NCI-H82 (cell line): ENCODE measurements at regions not wholly inside any gene's neighbourhood (a gene's known extent, or its start where the extent isn't known, plus 50 kb on each side); places are given as distances from the start of the nearest gene placed in this dataset.

Source experiments
- DNase-seq: peaks from one replicate; lab custom pipeline; 2025; lab: John Stamatoyannopoulos, UW

DNA sequence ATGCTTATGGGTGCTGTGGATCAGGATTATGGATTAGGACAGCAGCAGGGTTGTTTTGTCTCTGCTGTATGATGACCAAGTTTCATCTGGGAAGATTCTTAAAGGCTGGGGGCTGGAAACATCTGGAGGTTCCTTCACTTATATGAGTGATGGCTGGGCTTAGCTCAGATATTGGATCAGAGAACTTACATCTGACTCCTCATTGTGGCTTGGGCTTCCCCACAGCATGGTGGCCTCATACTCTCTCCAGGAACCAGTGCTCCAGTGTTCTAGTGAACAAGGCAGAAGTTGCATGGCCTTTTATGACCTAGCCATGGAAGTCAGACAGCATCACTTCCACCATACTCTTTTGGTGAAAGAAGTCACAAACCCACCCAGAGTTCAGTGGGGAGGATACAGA, 336.1 kb upstream of the TBX3 start:
- DNase-seq, result peak; percentile 18

DNA sequence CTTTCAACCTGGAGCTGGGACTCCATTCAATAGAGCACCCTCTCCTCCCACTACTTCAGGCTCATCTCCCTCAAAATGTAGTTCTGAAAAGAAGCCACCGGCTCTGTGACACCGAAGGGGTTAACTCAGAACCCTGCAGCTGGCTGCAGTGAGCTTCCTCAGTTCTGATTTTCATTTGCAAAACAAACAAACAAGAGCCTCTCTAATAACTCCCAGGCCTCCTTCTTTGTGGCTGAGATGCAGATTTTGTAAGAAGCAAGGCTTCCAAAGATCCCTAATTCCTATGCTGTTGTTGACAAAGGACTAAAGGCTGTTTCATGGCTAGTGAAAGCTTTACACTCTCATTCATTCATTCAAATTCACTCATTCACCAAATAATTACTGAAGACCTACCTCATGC, 333.4 kb upstream of the TBX3 start:
- DNase-seq, result no peak

DNA sequence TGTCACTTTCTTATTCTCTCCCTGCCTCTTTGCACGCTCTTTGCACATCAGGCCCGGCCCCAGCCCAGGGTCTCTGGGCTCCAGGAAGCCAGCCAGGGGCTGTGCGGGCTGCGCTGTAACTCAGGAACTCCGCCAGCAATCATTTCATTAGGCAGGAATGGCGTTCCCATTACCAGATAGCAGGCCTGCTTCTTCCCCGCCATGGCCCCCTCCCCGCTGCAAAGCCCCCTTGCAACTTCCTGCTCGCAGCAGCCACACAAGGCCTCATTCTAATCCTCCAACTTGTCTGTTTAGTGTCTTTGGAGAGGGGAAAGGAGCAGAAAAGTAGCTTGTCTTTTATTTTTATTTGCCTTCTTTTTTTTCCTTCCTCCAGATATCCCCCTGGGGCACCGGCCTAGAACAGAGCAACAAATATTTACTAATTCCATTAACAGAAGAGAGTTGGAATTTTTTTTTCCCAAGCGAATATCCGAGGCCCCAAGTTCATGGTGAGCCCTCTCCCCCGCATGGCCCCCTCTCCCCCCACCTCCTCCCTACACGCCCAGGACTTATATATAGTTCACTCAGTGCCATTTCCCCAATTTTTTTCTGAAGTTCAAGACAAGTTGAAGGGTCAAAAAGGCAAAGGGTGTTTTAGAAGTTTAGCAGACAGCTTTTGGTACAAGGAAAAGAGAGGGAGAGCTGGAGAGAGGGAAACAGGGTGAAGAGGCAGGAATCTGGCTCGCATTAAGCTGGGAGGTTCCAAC, 329.4 kb upstream of the TBX3 start:
- DNase-seq, result no peak

DNA sequence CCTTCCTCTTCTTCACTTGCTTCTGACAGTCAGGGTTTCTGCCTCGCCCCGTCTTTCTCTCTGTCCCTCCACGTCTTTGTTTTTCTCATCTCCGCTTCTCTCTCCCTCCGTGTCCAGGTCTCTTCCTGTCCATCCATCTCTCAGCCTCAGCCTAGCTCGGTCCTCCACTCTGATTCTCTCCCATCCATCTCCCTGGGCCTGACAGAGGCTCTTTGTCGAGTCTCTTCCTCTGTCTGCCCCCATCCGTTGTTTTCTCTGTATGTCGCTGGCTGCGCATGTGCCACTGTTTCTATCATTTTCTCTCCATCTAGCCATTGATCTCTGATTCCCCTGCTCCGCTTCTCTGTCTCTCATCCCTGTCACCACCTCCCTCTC, 328.9 kb upstream of the TBX3 start:
- DNase-seq, result no peak

DNA sequence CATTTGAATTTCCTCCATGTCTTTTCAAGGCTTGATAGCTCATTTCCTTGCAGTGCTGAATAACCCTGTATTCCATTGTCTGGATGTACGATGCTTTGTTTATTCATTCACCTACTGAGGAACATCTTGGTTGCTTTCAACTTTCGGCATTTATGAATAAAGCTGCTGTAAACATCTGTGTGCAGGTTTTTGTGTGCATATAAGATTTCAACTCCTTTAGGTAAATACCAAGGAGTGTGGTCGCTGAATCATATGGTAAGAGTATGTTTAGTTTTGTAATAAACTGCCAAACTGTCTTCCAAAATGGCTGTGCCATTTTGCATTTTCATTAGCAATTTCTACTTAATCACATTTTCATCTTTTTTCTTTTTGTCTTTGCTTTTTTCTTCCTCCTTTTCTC, 327.7 kb upstream of the TBX3 start:
- no peak for DNase-seq

- DNase-seq, result no peak
Observed at GRCh38 chr12:115010324-115010995, 326.5 kb upstream of the TBX3 start.

- no peak for DNase-seq
Observed at GRCh38 chr12:115008929-115009328, 325.0 kb upstream of the TBX3 start.

DNA sequence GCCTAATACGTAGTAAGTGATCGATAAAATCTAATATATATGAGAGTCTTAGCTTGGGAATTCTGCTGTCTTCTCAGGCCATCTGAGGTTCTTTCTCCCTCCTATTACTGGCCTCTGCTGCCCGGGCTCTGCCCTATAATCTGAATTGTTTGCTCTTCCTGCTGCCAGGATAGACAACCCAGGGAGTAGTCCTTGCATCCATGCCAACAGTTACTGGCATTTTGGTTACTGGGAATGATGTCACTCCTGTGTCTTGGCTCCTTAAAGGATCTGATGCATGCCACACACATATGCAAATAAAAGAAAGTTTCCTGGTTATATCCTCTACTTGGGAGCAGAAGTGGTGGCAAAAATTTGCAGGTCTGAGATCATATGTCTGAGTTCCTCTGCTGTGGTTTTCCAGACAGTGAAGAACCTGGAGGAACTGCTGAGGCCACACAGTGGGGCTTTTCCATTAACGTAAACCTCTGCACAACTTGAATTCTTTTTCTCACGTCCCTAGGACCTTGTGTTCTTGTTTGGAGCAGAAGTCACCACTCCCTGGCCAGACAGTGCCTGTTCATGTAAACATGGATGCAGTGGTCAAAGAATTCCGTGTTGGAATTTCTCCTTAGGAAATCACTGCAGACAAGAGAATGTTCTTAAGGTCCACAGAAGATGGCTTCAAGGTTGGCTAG, 320.6 kb upstream of the TBX3 start:
- no peak for DNase-seq

GRCh38 chr12:115002434-115002833, 318.5 kb upstream of the TBX3 start:
- DNase-seq, result no peak

GRCh38 chr12:115001571-115002180, 317.7 kb upstream of the TBX3 start:
- DNase-seq, result no peak

- no peak for DNase-seq
Observed at GRCh38 chr12:115000038-115000437, 316.1 kb upstream of the TBX3 start.

DNA sequence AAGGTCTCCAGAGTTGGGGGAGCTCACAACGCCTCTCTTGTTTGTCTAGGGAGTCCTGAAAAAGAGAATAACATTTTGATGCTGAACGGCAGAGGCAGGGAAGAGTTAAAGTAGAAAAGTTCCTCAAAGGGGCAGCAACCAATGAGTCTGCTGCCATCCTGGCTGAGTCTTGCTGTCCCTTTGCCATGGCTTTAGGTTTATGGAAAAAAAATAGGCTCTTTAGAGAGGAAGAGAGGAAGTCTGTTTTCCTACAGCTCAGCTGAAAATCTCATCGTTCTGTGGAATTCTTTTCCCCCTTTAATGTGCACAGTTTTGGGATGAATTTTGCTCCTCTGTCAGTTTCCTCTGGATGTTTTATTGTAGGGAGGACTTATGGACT, 314.8 kb upstream of the TBX3 start:
- no peak for DNase-seq

DNA sequence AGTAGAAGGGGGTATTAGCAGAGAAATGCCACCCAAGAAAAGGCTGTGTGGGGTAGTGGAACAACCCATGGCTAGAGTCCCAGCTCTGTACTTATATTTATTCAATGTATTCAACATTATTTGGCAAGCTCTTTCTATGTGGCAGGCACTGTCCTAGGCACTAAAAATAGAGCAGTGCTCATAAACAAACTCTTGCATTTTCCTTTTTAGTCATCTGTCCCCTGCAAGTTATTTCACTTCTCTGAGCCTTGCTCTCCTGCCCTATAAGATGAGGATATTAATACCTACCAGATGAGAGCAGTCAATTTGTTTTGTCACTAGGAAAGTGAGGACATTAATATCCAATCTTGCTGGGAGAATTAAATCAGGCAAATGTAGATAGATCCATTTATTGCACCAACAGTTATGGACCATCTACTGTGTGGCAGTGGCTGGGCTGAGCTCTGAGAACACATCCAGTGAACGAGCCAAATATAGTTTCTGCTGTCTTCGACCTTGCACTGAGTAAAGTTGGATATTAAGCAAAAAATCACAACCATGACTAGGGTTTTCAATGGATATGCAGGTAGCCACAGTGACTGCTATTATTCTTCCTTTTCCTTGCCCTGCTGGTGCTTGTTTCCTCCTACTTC, 314.3 kb upstream of the TBX3 start:
- no peak for DNase-seq

DNA sequence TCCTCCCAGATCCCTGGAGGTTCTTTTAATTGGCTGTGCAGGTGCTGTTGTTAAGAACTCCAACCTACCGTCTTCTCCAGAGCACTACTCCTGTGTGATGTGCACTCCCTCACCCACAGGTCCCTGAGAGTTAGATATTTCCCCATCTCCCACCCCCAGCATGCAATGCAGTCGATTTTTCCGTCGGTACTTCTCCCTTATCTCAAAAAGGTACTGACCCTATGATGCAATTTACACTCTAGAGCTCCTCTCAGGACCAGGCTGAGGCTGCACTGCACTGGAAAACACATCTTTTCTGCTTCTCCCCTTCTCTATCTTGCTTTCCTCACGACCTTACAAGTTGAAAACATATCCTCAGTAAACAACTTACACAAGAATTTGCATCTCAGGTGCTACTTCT, 312.4 kb upstream of the TBX3 start:
- DNase-seq, result no peak

DNA sequence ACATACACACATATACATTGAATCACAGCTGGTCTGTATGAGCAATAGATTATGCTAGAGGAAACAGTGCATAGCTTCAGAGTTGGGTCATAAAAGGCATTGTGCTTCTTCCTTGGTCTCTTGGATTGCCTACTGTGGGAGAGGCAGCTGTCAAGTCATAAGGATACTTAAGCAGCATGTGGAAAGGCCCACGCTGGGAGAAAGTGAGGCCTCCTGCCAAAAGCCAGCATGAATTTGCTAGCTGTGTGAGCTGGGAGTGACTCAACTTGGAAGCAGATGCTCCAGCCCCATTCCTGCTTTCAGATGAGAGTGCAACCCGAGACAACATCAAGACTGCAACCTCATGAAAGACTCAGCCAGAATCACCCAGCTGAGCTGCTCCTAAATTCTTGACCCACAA, 311.9 kb upstream of the TBX3 start:
- no peak for DNase-seq

- peak; percentile 59 for DNase-seq
Observed at GRCh38 chr12:114993165-114993564, 309.2 kb upstream of the TBX3 start.

DNA sequence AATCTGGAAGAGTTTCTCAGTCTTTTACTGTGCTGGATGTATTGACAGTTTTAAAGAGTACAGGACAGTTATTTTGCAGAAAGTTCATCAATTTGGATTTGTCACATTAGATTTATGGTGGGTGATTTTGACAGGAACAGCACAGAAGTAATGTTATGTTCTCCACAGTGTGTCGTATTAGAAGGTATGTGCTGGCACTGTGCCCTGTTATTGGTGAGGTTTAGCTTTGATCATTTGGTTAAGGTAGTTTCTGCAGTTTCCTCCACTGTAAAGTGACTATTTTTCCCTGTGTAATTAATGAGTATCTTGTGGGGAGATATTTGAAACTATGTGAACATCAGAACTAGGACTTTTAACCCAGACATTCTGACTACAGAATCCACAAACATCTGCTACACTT, 308.5 kb upstream of the TBX3 start:
- DNase-seq, result no peak

- no peak for DNase-seq
Observed at GRCh38 chr12:114990381-114990780, 306.4 kb upstream of the TBX3 start.

DNA sequence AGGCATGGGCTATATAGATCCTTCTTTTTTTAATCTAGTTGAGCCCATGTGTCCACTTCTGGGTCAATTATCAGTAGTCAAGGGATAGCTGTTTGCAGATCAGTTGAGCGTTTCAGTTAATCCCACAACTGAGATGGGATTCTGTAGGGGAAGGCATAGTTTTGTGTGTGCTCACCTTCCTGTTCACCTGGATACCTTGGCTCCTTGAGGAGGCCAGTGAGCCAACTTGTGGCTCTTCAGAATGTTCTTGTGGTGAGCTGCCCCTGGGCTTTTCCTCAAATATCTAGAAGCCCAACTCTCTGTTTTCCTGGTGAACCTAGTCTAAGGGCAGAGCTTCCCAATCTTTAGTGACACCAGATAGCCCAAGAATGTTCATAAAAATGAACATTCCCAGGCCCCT, 302.9 kb upstream of the TBX3 start:
- no peak for DNase-seq

DNA sequence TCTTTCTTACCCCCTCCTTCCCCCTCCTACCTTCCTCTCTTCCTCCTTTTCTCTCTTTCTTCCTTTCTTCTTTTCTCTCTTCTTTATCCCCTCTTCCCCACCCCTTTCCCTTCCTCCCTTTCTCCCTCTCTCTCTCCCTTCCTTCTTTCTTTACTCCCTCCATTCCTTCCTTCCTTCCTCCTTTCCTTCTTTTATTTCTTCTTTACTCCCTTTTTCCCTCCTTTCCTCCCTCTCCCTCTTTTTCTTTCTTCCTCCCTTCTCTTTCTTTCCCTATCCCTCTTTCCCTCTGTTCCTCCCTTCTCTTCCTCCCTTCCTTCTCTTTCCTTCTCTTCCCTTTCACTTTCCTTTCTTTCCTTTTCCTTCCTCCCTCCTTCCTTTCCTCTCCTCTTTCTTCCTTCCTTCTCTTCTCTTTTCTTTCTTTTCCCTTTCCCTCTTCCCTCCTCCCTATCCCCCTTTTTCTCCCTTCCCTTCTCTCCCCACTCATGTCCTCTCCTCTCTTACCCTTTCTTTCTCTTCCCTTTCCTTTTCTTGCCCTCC, 302.3 kb upstream of the TBX3 start:
- DNase-seq, result no peak

DNA sequence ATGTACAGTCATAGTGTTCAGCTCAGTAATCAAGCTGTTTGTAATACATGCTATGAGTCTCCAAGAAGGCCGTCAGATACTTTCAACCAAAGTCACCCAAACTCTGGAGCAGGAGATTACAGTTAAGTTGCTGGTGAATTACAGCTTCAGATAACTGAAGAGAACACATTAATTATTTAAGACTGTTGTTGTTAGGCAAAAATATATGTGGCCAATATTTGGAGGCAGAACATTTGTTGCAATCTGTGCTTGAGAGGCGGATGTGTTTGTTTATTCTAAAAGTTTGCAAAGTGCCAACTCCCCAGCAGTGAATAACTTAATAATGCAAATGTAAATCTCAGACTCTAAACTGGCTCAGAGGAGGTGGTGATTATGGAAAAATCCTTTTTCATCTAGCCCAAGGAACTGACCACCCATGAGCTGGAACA, 300.7 kb upstream of the TBX3 start:
- DNase-seq, result no peak

DNA sequence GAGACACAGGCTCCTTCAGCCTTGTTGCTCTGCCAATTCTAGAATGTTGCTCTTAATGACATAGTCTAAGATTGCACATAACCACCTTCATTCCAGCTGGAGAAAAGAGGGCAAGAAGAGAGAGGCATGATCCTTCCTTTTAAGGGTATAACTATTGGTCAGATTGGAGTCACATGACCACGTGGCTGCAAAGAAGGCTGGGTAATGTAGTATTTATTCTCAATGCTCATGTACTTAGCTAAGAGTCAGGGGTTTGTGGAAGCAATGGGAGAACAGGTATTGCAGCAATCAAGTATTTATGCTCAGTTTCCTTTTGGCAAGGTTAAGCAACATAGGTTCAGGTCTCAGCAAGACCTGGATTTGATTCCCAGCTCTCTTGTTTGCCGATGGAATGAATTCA, 298.8 kb upstream of the TBX3 start:
- DNase-seq, result peak; percentile 67
